ENCODE measurements at regions not wholly inside any gene's neighbourhood (a gene's known extent, or its start where the extent isn't known, plus 50 kb on each side); places are given as distances from the start of the nearest gene placed in this dataset.

DNA sequence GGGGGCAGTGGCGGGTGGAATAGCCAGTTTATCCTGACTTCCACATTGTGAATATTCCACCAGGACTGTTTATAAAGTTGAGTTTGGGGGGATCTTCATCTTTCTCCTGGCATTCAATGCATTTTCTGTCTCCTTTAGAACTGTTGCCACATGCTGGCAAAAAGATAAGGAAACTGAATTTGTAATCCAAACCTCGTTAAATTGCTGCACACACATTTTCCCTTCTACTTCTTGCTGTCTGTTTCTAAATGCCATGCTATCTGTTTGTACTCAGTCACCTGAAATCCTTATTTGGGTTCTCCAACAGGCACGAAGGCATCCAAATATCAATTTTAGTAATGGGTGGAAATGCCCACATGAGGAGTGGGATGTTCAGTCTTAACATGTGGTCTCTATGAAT, 180.2 kb upstream of the CCN2 start:
- no peaks in the 10 kb centered on the region for H3K79me2 ChIP-seq (ENCODE audit: insufficient read depth, low read depth, low read length)
- no peaks in the 10 kb centered on the region for H4K20me1 ChIP-seq (ENCODE audit: insufficient read depth, low read length)
- H3K27ac ChIP-seq (ENCODE audit: low read depth, low read length, poor library complexity, severe bottlenecking) = no peak overlapping the region
- peaks cover 18% of the 10 kb centered on the region for H3K4me1 ChIP-seq (ENCODE audit: insufficient read depth, low read length, poor library complexity, severe bottlenecking)
- intact Hi-C loops (cut with micrococcal nuclease; ENCODE audit: unreplicated experiment) = no loop called here
- BruUV-seq (replicated peaks) = no TSS peak
- ChIA-PET CTCF (ENCODE audit: unreplicated experiment) (no interaction called here), POLR2A (no interaction called here)
- no peak overlapping the region for H3K4me3 ChIP-seq (ENCODE audit: low read depth, low read length, poor library complexity, severe bottlenecking)
- DNase-seq (ENCODE audit: low spot score) = no peak
- H3K9me2 ChIP-seq (ENCODE audit: insufficient read depth, low read length) = no peaks in the 10 kb centered on the region
- peak overlapping the region; percentile 27; the same call in 1 of the 2 replicates for H2AFZ ChIP-seq (ENCODE audit: low read length)
- TF ChIP-seq, protein P1, sequence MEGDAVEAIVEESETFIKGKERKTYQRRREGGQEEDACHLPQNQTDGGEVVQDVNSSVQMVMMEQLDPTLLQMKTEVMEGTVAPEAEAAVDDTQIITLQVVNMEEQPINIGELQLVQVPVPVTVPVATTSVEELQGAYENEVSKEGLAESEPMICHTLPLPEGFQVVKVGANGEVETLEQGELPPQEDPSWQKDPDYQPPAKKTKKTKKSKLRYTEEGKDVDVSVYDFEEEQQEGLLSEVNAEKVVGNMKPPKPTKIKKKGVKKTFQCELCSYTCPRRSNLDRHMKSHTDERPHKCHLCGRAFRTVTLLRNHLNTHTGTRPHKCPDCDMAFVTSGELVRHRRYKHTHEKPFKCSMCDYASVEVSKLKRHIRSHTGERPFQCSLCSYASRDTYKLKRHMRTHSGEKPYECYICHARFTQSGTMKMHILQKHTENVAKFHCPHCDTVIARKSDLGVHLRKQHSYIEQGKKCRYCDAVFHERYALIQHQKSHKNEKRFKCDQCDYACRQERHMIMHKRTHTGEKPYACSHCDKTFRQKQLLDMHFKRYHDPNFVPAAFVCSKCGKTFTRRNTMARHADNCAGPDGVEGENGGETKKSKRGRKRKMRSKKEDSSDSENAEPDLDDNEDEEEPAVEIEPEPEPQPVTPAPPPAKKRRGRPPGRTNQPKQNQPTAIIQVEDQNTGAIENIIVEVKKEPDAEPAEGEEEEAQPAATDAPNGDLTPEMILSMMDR (conservative IDR thresholded peaks at IDR 0.05; ENCODE audit: low read length) = no peak
- no peak for TF ChIP-seq EZH2phosphoT487 (IDR thresholded peaks at IDR 0.05; ENCODE audit: borderline replicate concordance, low read depth, low read length)
- H3K36me3 ChIP-seq (ENCODE audit: insufficient read depth, low read length) = no peaks in the 10 kb centered on the region
- no peaks in the 10 kb centered on the region for H3K9me3 ChIP-seq (ENCODE audit: low read length)
- no peak overlapping the region for H3K4me2 ChIP-seq (ENCODE audit: low read length)

DNA sequence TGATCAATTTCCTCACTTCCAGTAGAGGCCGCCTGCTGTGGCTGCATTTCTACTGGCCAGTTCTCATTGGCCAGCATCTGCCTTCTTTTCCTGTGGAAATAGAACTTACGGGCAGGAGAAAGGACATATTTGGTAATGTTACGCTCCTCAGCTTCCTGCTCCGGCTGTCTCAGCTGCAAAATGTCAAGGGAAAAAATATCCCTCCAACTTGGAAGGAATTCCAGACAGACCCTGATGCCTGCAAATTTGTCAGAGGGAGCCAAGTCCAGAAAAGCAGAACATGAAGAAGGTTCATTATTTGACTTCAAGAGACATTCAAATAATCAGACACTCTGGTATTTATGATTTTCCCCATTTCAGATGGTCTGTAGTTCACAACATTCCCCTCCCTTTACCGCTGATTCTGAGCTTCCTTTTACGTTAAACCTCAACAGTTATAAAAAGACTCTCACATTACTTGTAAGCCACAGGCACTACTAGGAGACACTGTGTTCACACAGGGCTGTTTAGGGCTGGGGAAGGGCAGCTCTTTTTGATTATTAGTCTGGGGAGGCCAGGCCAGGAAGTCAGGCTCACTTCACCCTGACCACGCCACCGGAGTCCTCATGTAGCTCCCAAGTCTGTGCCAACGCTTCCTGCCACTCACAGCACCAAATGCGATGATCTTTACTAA, 179.6 kb upstream of the CCN2 start:
- CTCF ChIA-PET (ENCODE audit: unreplicated experiment) = no interaction called here

DNA sequence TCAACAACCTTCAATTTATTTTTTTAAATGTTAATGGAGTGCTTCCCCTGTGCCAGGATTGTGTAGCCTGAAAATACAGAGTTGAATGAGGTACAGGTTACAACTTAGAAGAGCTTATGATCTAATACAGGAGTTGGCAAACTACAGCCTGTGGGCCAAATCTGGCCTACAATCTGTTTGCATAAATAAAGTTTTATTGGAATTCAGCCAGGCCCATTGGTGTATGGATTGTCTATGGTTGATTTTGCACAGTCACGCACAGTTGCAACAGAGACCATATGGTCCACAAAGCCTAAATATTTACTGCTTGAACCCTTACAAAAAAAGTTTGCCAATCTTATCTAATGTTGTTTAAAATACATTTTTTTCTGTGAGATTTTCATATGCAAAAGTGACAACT, 177.3 kb upstream of the CCN2 start:
- no peak overlapping the region for H2AFZ ChIP-seq (ENCODE audit: low read length)
- H3K9me3 ChIP-seq (ENCODE audit: low read length) = no peaks in the 10 kb centered on the region
- no peak overlapping the region for H3K27ac ChIP-seq (ENCODE audit: low read depth, low read length, poor library complexity, severe bottlenecking)
- H3K36me3 ChIP-seq (ENCODE audit: insufficient read depth, low read length) = no peaks in the 10 kb centered on the region
- ChIA-PET CTCF (ENCODE audit: unreplicated experiment) (no interaction called here), POLR2A (no interaction called here)
- BruUV-seq (replicated peaks) = no TSS peak
- no peaks in the 10 kb centered on the region for H3K79me2 ChIP-seq (ENCODE audit: insufficient read depth, low read depth, low read length)
- intact Hi-C loops (cut with micrococcal nuclease; ENCODE audit: unreplicated experiment) = no loop called here
- H3K4me3 ChIP-seq (ENCODE audit: low read depth, low read length, poor library complexity, severe bottlenecking) = no peak overlapping the region
- H4K20me1 ChIP-seq (ENCODE audit: insufficient read depth, low read length) = no peaks in the 10 kb centered on the region
- no peak overlapping the region for H3K4me2 ChIP-seq (ENCODE audit: low read length)
- H3K4me1 ChIP-seq (ENCODE audit: insufficient read depth, low read length, poor library complexity, severe bottlenecking) = peaks cover 7% of the 10 kb centered on the region
- no peaks in the 10 kb centered on the region for H3K9me2 ChIP-seq (ENCODE audit: insufficient read depth, low read length)
- TF ChIP-seq, protein P1 (conservative IDR thresholded peaks at IDR 0.05; ENCODE audit: low read length) = no peak
- no peak for TF ChIP-seq EZH2phosphoT487 (IDR thresholded peaks at IDR 0.05; ENCODE audit: borderline replicate concordance, low read depth, low read length)
- DNase-seq (ENCODE audit: low spot score) = no peak

More for the DNA sequence above, 179.6 kb upstream of the CCN2 start:
- no peak overlapping the region for H3K4me3 ChIP-seq (ENCODE audit: low read depth, low read length, poor library complexity, severe bottlenecking)
- peaks cover 18% of the 10 kb centered on the region for H3K4me1 ChIP-seq (ENCODE audit: insufficient read depth, low read length, poor library complexity, severe bottlenecking)
- H4K20me1 ChIP-seq (ENCODE audit: insufficient read depth, low read length) = no peaks in the 10 kb centered on the region
- POLR2A ChIA-PET = interaction anchor here (0.6 to 0.7 kb wide), 2 partner anchors 51 to 114 kb away, joined by 3 read pairs; no protein-coding TSS in a partner anchor
- H3K79me2 ChIP-seq (ENCODE audit: insufficient read depth, low read depth, low read length) = no peaks in the 10 kb centered on the region
- no peaks in the 10 kb centered on the region for H3K36me3 ChIP-seq (ENCODE audit: insufficient read depth, low read length)
- intact Hi-C loops (cut with micrococcal nuclease; ENCODE audit: unreplicated experiment) = no loop called here
- no peak for DNase-seq (ENCODE audit: low spot score)
- no peak overlapping the region for H3K27ac ChIP-seq (ENCODE audit: low read depth, low read length, poor library complexity, severe bottlenecking)
- peak overlapping the region; percentile 27; the same call in 1 of the 2 replicates for H2AFZ ChIP-seq (ENCODE audit: low read length)
- no TSS peak for BruUV-seq (replicated peaks)
- TF ChIP-seq, protein P1 (conservative IDR thresholded peaks at IDR 0.05; ENCODE audit: low read length) = no peak
- TF ChIP-seq EZH2phosphoT487 (IDR thresholded peaks at IDR 0.05; ENCODE audit: borderline replicate concordance, low read depth, low read length) = no peak
- no peaks in the 10 kb centered on the region for H3K9me2 ChIP-seq (ENCODE audit: insufficient read depth, low read length)
- no peak overlapping the region for H3K4me2 ChIP-seq (ENCODE audit: low read length)
- H3K9me3 ChIP-seq (ENCODE audit: low read length) = no peaks in the 10 kb centered on the region
